ENCODE measurements at regions not wholly inside any gene's neighbourhood (a gene's known extent, or its start where the extent isn't known, plus 50 kb on each side); places are given as distances from the start of the nearest gene placed in this dataset.

GRCh38 chr3:76645724-76646123 lies 394.2 kb upstream of the ROBO2 start:
- no peak for TF ChIP-seq POLR2AphosphoS5 (IDR thresholded peaks at IDR 0.05; ENCODE audit: low read depth, low read length)
- no peak for TF ChIP-seq CTCF (IDR thresholded peaks at IDR 0.05)
- TF ChIP-seq REST (IDR thresholded peaks at IDR 0.05; ENCODE audit: insufficient read depth in 1 of 2, low read depth in 2 of 2, low read length in 1 of 2), result no peak
- no peak for TF ChIP-seq TCF7L2 (IDR thresholded peaks at IDR 0.05; ENCODE audit: low read depth, low read length)

Data from Panc1 (cell line).